Left kidney (tissue), 1 donor: ENCODE measurements at regions not wholly inside any gene's neighbourhood (a gene's known extent, or its start where the extent isn't known, plus 50 kb on each side); places are given as distances from the start of the nearest gene placed in this dataset.
"Not testable (repeated sequence)": the region's sequence is repeated elsewhere in the genome, so short reads cannot be mapped to it uniquely, and the experiment has no call there.

Experiments
- DNase-seq: peaks from one replicate; pipeline ENCODE4 v3.0.0-alpha.2; 2013

GRCh38 chr13:56510836-56511235 lies 629.9 kb upstream of the PRR20A start:
- no peak for DNase-seq

- not testable (repeated sequence) for DNase-seq
Measured at GRCh38 chr13:56512336-56512735, 628.4 kb upstream of the PRR20A start.

- DNase-seq, result no peak
Measured at GRCh38 chr13:56515441-56515840, 625.3 kb upstream of the PRR20A start.

- no peak for DNase-seq
Measured at GRCh38 chr13:56528040-56528790, 612.5 kb upstream of the PRR20A start.

GRCh38 chr13:56530096-56530495 lies 610.6 kb upstream of the PRR20A start:
- DNase-seq, result no peak

- not testable (repeated sequence) for DNase-seq
Measured at GRCh38 chr13:56547921-56548320, 592.8 kb upstream of the PRR20A start.

GRCh38 chr13:56558698-56559320 lies 581.9 kb upstream of the PRR20A start:
- no peak for DNase-seq

GRCh38 chr13:56561327-56561726 lies 579.4 kb upstream of the PRR20A start:
- DNase-seq, result no peak

- no peak for DNase-seq
Measured at GRCh38 chr13:56563663-56564062, 577.1 kb upstream of the PRR20A start.

- DNase-seq, result no peak
Measured at GRCh38 chr13:56586976-56587375, 553.7 kb upstream of the PRR20A start.

GRCh38 chr13:56615572-56615971 lies 525.1 kb upstream of the PRR20A start:
- DNase-seq, result no peak

GRCh38 chr13:56622840-56623239 lies 517.9 kb upstream of the PRR20A start:
- DNase-seq, result no peak

GRCh38 chr13:56628886-56629285 lies 511.8 kb upstream of the PRR20A start:
- not testable (repeated sequence) for DNase-seq

GRCh38 chr13:56631060-56631459 lies 509.7 kb upstream of the PRR20A start:
- not testable (repeated sequence) for DNase-seq

- no peak for DNase-seq
Measured at GRCh38 chr13:56653043-56653442, 487.7 kb upstream of the PRR20A start.

GRCh38 chr13:56659041-56659471 lies 481.7 kb upstream of the PRR20A start:
- DNase-seq, result no peak

- no peak for DNase-seq
Measured at GRCh38 chr13:56670563-56670962, 470.2 kb upstream of the PRR20A start.

- no peak for DNase-seq
Measured at GRCh38 chr13:56681404-56681803, 459.3 kb upstream of the PRR20A start.

GRCh38 chr13:56687131-56687530 lies 453.6 kb upstream of the PRR20A start:
- DNase-seq, result no peak

- no peak for DNase-seq
Measured at GRCh38 chr13:56697011-56697410, 443.7 kb upstream of the PRR20A start.

GRCh38 chr13:56700324-56700723 lies 440.4 kb upstream of the PRR20A start:
- DNase-seq, result no peak

- no peak for DNase-seq
Measured at GRCh38 chr13:56706485-56706884, 434.2 kb upstream of the PRR20A start.

- DNase-seq, result no peak
Measured at GRCh38 chr13:56713656-56714055, 427.1 kb upstream of the PRR20A start.

- no peak for DNase-seq
Measured at GRCh38 chr13:56718791-56719190, 421.9 kb upstream of the PRR20A start.
